ENCODE measurements at regions not wholly inside any gene's neighbourhood (a gene's known extent, or its start where the extent isn't known, plus 50 kb on each side); places are given as distances from the start of the nearest gene placed in this dataset.

GRCh38 chr14:94697773-94698556, 71.9 kb downstream of the GSC start:
- TF ChIP-seq CTCF (IDR thresholded peaks at IDR 0.05; ENCODE audit: insufficient read depth, low read depth, low read length) = no peak
- no peak overlapping the region for H3K4me3 ChIP-seq (ENCODE audit: low read depth, low read length)
- H3K27me3 ChIP-seq (ENCODE audit: control insufficient read depth, insufficient read depth, low read length) = no peaks in the 10 kb centered on the region
- DNase-seq (ENCODE audit: low read depth) = no peak
- H3K36me3 ChIP-seq (ENCODE audit: control insufficient read depth, insufficient read depth, low read length) = no peaks in the 10 kb centered on the region
- POLR2A ChIA-PET = no interaction called here
- CTCF ChIA-PET = interaction anchor here (0.6 to 2.1 kb wide), 3 partner anchors 8 to 150 kb away, joined by 3 to 9 read pairs (median 6); no protein-coding TSS in a partner anchor

DNA sequence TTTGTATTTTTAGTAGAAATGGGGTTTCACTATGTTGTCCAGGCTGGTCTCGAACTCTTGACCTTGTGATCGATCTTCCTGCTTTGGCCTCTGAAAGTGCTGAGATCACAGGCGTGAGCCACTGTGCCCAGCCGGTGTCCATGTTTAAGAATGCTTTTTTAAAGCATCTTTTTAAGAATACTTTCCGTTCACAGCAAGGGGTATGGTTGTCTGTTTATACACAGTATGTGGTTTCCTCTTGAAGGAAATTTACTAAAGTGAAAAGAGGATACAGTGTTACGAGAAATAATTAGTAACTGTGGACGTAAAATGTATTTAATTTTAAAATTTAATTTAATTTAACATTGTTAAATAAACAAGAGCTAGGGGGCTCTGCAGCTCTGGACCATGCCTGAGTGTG, 73.4 kb downstream of the GSC start:
- Histone ChIP-seq H3K36me3 (ENCODE audit: control insufficient read depth, insufficient read depth, low read length) (no peaks in the 10 kb centered on the region), H3K27me3 (ENCODE audit: control insufficient read depth, insufficient read depth, low read length) (no peaks in the 10 kb centered on the region), H3K4me3 (ENCODE audit: low read depth, low read length) (no peak overlapping the region)
- no peak for TF ChIP-seq CTCF (IDR thresholded peaks at IDR 0.05; ENCODE audit: insufficient read depth, low read depth, low read length)
- POLR2A ChIA-PET = no interaction called here
- CTCF ChIA-PET = no interaction called here
- DNase-seq (ENCODE audit: low read depth) = no peak

DNA sequence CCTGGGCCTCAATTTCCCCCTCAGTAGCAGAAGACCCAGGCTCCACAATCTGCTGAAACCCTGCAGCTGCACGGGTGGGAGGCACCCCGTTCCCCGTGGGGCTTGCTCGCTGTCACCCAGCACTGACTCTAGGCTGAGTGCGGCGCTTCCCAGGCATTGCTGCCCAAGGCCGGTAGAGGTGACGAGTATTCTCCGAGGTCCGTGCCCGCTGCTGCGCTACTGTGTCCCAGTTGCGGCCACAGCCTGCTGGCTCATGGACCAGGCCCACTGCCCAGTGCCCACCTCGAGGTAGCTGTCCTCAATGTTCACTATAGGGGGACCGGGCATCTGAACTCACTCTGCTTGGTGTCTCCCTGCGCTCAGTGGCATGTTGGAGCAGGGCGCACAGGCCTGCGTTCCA, 74.7 kb downstream of the GSC start:
- Histone ChIP-seq H3K4me3 (ENCODE audit: low read depth, low read length) (no peak overlapping the region), H3K36me3 (ENCODE audit: control insufficient read depth, insufficient read depth, low read length) (no peaks in the 10 kb centered on the region), H3K27me3 (ENCODE audit: control insufficient read depth, insufficient read depth, low read length) (no peaks in the 10 kb centered on the region)
- TF ChIP-seq CTCF (IDR thresholded peaks at IDR 0.05; ENCODE audit: insufficient read depth, low read depth, low read length) = no peak
- CTCF ChIA-PET = no interaction called here
- no peak for DNase-seq (ENCODE audit: low read depth)
- POLR2A ChIA-PET = no interaction called here

GRCh38 chr14:94691660-94692034, 78.3 kb downstream of the GSC start:
- Histone ChIP-seq H3K27me3 (ENCODE audit: control insufficient read depth, insufficient read depth, low read length) (no peaks in the 10 kb centered on the region), H3K4me3 (ENCODE audit: low read depth, low read length) (no peak overlapping the region), H3K36me3 (ENCODE audit: control insufficient read depth, insufficient read depth, low read length) (no peaks in the 10 kb centered on the region)
- no peak for TF ChIP-seq CTCF (IDR thresholded peaks at IDR 0.05; ENCODE audit: insufficient read depth, low read depth, low read length)
- ChIA-PET POLR2A (no interaction called here), CTCF (interaction anchor here (2.1 to 3.9 kb wide), 2 partner anchors 205 to 741 kb away, joined by 6 to 18 read pairs; no protein-coding TSS in a partner anchor)
- no peak for DNase-seq (ENCODE audit: low read depth)

GRCh38 chr14:94690896-94691659, 78.8 kb downstream of the GSC start:
- no peak for DNase-seq (ENCODE audit: low read depth)
- ChIA-PET POLR2A (no interaction called here), CTCF (interaction anchor here (1.1 to 3.9 kb wide), 7 partner anchors 8 to 743 kb away, joined by 3 to 18 read pairs (median 6); no protein-coding TSS in a partner anchor)
- Histone ChIP-seq H3K4me3 (ENCODE audit: low read depth, low read length) (no peak overlapping the region), H3K36me3 (ENCODE audit: control insufficient read depth, insufficient read depth, low read length) (no peaks in the 10 kb centered on the region), H3K27me3 (ENCODE audit: control insufficient read depth, insufficient read depth, low read length) (no peaks in the 10 kb centered on the region)
- TF ChIP-seq CTCF (IDR thresholded peaks at IDR 0.05; ENCODE audit: insufficient read depth, low read depth, low read length) = no peak
